HG02798 (cell line): ENCODE measurements at regions not wholly inside any gene's neighbourhood (a gene's known extent, or its start where the extent isn't known, plus 50 kb on each side); places are given as distances from the start of the nearest gene placed in this dataset.

Experiments
- ATAC-seq: cut with Tn5 transposase; IDR thresholded peaks from one replicate; pipeline ENCODE4 v1.9.1; 2021; ENCODE audit warnings: mild to moderate bottlenecking; ENCODE audit not compliant: unreplicated experiment, poor library complexity

GRCh38 chr4:18593297-18594002 lies 571.9 kb upstream of the LCORL start:
- peak; percentile 85 for ATAC-seq

- ATAC-seq = no peak
These were observed 561.3 kb upstream of the LCORL start for GRCh38 chr4:18582841-18583240.

DNA sequence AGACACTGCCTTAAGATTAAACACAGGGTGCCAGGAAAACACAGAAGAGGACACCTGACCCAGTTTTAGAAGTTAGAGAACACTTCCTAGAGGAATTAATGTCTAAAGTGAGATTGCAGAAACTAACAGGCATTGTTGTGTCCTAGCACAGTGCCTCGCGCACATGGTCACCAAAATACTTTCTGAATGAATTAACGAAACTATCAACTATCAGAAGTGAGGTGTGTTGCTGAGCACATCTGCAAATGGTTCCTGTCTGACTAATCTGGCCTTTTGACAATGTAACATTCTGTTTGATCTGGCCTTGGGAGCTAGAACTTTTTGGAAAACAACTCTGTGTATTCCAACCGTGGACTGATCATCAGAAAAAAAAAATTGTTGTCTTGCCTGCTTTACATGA lies 556.8 kb upstream of the LCORL start:
- ATAC-seq = peak; percentile 73

GRCh38 chr4:18572481-18572880 lies 550.9 kb upstream of the LCORL start:
- ATAC-seq = no peak

GRCh38 chr4:18571301-18571761 lies 549.8 kb upstream of the LCORL start:
- no peak for ATAC-seq

- ATAC-seq = no peak
These were observed 548.8 kb upstream of the LCORL start for GRCh38 chr4:18570370-18570769.

GRCh38 chr4:18568600-18568999 lies 547.0 kb upstream of the LCORL start:
- ATAC-seq = no peak

- ATAC-seq = no peak
These were observed 545.6 kb upstream of the LCORL start for GRCh38 chr4:18566970-18567799.

DNA sequence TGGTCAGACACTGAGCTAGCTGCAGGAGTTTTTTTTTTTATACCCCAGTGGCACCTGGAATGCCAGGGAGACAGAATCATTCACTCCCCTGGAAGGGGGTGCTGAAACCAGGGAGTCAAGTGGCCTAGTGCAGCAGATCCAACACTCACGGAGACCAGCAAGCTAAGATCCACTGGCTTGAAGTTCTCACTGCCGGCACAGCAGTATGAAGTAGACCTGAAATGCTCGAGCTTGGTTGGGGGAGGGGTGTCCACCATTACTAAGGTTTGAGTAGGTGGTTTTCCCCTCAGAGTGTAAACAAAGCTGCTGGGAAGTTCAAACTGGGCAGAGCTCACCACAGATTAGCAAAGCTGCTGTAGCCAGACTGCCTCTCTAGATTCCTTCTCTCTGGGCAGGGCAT lies 537.9 kb upstream of the LCORL start:
- no peak for ATAC-seq

GRCh38 chr4:18556402-18556801 lies 534.8 kb upstream of the LCORL start:
- no peak for ATAC-seq

DNA sequence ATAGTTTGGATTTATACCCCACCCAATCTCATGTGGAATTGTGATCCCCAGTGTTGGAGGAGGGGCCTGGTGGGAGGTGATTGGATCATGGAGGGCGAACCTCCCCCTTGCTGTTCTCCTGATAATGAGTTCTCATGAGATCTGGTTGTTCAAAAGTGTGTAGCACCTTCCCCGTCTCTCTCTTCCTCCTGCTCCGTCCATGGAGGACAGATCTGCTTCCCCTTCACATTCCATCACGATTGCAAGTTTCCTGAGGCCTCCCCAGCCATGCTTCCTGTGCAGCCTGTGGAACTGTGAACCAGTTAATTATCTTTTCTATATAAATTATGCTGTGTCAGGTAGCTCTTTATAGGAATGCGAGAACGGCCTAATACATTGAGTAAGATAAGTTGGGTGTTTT lies 518.8 kb upstream of the LCORL start:
- ATAC-seq = no peak

DNA sequence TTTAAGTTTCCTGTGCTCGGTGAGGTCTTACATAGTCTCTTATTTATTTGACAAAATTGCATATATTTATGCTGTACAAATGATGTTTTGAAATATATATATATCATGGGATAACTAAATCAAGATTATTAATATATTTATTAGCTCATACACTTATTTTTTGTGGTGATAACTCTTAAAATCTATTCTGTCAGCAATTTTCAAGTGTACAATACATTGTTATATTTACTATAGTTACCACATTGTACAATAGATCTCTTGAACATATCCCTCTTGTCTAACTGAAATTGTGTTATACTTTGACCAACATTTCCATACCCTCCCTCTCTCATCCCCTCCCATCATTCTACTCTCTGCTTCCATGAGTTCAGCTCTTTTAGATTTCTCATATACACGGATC lies 516.6 kb upstream of the LCORL start:
- ATAC-seq = no peak

GRCh38 chr4:18536428-18536827 lies 514.9 kb upstream of the LCORL start:
- ATAC-seq = no peak

GRCh38 chr4:18535948-18536347 lies 514.4 kb upstream of the LCORL start:
- ATAC-seq = no peak

- no peak for ATAC-seq
These were observed 511.8 kb upstream of the LCORL start for GRCh38 chr4:18533262-18533775.

GRCh38 chr4:18531731-18532130 lies 510.2 kb upstream of the LCORL start:
- no peak for ATAC-seq

DNA sequence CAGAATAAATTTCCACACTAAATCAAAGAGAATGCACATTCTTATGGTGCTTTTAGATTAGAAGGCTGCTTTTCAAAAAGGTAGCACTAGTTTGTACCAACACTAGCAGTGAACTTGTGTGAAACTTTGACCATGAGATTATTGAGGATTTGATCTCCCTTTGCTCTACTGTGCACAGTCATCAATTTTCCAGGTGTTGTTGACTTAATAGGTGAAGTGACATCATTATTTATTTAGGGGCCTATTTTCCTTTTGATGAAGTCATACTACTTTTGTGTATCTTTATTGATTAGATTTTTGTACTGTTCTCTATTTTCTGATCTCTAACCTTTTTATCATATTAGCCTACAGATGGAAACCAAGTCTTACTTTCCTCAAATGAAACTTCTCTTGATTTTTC lies 507.9 kb upstream of the LCORL start:
- no peak for ATAC-seq

DNA sequence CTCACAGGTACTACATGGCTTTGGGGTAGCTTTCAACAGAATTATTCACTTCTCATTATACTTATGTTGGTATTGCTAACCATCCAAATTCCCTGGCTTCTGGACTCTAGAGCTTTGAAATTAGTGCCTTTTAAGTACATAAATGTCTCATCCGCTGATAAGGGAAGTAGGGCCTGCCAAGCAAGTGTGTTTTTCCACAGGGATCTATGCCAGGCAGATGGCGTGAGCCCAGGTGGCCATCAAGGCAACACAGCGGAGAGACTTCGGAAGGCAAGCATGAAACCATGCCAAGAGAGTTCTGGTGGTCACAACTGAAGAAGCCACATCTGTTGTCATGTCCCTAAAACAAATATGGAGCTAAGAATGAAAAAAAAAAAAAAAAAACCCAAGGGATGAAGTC lies 503.1 kb upstream of the LCORL start:
- no peak for ATAC-seq

- ATAC-seq = no peak
These were observed 496.5 kb upstream of the LCORL start for GRCh38 chr4:18518098-18518497.

GRCh38 chr4:18513861-18514260 lies 492.3 kb upstream of the LCORL start:
- ATAC-seq = no peak

- ATAC-seq = no peak
These were observed 491.2 kb upstream of the LCORL start for GRCh38 chr4:18512718-18513117.
